PFSK-1 (cell line): ENCODE measurements at regions not wholly inside any gene's neighbourhood (a gene's known extent, or its start where the extent isn't known, plus 50 kb on each side); places are given as distances from the start of the nearest gene placed in this dataset.

Experiments used
- FOXP2 ChIP-seq: optimal IDR thresholded peaks from 2 replicates; pipeline ENCODE3; 2011; ENCODE audit warnings: borderline replicate concordance, control low read depth, inconsistent platforms; ENCODE audit not compliant: insufficient read depth; ENCODE audit errors: extremely low read length, extremely low read depth
- POLR2AphosphoS5 ChIP-seq: IDR thresholded peaks from 2 replicates; pipeline ENCODE4 v1.6.1; 2012; ENCODE audit warnings: low read depth, mild to moderate bottlenecking, control low read depth, low read length, moderate library complexity
- SIN3A ChIP-seq: IDR thresholded peaks from 2 replicates; pipeline ENCODE4 v1.6.1; 2012; ENCODE audit warnings: mild to moderate bottlenecking, low read length, moderate library complexity, borderline replicate concordance; ENCODE audit not compliant: insufficient read depth
- TAF1 ChIP-seq: IDR thresholded peaks from 2 replicates; pipeline ENCODE4 v1.6.1; 2012; ENCODE audit warnings: low read length, control low read depth, borderline replicate concordance; ENCODE audit not compliant: insufficient read depth
- TF ChIP-seq, protein P1 (sequence below), 2 experiments: IDR thresholded peaks; 2 replicates each; pipeline versions ENCODE4 v1.6.1 to v1.8.0; 2011 to 2012; ENCODE audit warnings: low read depth in 2 of 2, low read length in 2 of 2, control low read depth in 1 of 2, inconsistent platforms in 1 of 2, mild to moderate bottlenecking in 1 of 2, moderate library complexity in 1 of 2; ENCODE audit not compliant: insufficient read depth in 1 of 2

DNA sequence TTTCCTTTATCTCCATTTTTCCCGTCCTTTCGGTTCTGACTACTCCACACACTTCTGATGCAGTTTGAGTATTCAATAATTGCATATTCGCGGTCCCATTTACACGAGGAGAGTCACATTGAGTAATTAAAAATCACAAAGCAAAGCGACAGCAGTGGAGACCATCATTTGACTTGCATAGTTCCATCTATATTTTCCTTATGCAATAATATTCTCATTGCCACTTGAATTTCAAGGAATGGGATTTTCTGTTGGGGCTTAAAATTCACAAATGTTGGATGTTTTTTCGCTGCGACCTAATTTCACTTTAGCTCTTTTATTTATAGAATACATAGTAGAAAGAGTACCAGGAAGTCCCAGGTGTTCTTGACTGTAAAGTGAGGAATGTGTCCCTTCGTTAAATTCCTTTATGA lies 186.8 kb downstream of the ZEB2 start:
- TF ChIP-seq FOXP2: no peak
- TF ChIP-seq, protein P1, sequence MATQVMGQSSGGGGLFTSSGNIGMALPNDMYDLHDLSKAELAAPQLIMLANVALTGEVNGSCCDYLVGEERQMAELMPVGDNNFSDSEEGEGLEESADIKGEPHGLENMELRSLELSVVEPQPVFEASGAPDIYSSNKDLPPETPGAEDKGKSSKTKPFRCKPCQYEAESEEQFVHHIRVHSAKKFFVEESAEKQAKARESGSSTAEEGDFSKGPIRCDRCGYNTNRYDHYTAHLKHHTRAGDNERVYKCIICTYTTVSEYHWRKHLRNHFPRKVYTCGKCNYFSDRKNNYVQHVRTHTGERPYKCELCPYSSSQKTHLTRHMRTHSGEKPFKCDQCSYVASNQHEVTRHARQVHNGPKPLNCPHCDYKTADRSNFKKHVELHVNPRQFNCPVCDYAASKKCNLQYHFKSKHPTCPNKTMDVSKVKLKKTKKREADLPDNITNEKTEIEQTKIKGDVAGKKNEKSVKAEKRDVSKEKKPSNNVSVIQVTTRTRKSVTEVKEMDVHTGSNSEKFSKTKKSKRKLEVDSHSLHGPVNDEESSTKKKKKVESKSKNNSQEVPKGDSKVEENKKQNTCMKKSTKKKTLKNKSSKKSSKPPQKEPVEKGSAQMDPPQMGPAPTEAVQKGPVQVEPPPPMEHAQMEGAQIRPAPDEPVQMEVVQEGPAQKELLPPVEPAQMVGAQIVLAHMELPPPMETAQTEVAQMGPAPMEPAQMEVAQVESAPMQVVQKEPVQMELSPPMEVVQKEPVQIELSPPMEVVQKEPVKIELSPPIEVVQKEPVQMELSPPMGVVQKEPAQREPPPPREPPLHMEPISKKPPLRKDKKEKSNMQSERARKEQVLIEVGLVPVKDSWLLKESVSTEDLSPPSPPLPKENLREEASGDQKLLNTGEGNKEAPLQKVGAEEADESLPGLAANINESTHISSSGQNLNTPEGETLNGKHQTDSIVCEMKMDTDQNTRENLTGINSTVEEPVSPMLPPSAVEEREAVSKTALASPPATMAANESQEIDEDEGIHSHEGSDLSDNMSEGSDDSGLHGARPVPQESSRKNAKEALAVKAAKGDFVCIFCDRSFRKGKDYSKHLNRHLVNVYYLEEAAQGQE (IDR thresholded peaks at IDR 0.05; ENCODE audit: insufficient read depth in 1 of 2, low read depth in 2 of 2, low read length in 2 of 2): no peak
- no peak for TF ChIP-seq POLR2AphosphoS5
- no peak for TF ChIP-seq TAF1
- TF ChIP-seq SIN3A: no peak

DNA sequence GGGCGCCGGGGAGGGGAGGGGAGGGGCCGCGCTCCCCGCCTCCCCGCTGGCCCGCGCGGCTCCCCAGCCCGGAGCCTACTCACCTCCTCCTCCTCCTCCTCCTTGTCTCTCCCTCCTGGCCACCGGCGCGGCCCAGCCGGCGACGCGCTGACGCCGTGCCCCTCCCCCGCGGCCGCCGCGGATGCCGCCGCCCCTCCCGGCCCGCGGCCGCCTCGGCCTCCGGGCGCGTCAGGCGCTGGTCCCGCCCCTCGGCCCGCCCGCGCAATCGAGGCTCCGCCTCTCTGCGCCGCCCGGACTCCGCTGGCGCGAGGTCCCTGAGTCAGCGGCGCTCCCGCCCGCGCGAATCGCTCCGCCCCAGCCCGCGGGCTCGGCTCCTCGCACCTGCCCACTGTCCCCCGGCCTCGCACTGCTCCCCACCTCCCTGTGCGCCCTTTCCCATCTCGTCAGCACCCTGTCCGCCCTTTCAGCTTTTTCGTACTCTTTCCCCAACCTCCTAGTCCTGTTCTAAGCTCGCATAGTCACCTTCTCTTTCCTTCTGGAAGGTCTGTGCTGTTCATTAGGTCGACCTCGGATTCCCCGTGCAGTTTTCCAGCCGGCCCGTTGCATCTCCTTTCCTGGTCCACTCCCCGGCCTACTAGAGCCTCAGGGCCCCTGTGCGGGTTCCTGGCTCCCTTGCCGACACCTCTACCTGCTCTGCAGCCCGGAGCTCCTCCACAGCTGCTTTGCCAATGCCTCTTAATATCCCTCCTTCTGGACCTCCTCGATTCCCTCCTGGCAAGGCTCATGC lies 187.4 kb downstream of the ZEB2 start:
- TF ChIP-seq, protein P1 (IDR thresholded peaks at IDR 0.05; ENCODE audit: insufficient read depth in 1 of 2, low read depth in 2 of 2, low read length in 2 of 2): no peak
- peak; percentile 58 for TF ChIP-seq FOXP2
- peak; percentile 71 for TF ChIP-seq POLR2AphosphoS5

DNA sequence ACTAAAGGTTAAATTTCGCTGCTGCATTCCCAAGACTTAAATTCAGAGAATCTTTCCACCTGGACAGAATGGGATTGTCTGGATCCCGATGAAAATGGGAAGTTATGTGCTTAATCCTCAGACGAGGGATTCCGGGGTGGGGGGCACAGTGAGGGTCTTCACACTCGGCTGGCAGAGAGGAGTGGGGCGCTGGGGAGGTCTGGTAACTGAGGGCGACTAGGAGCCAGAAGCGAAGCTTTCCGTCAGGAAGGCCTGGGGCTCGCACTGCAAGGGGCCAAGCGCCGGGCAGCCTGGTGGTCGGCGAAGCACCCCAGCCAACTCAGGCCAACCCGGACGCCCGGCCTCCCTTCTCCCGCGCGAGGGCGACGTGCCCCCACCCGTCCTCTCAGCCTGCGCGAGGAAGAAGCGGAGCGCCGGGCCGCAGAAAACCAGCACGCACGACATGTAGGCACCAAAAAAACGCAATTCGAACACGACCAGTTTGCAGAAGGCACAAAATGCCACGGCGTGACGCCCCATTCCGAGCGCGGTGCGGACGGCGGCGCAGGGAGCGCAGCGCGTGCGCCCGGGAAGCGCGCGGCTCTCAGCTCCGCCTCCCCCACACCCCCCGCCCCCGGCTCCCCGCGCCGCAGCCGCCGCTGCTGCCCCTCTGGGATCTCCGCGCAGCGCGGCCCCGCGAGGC lies 188.1 kb downstream of the ZEB2 start:
- TF ChIP-seq FOXP2: no peak

DNA sequence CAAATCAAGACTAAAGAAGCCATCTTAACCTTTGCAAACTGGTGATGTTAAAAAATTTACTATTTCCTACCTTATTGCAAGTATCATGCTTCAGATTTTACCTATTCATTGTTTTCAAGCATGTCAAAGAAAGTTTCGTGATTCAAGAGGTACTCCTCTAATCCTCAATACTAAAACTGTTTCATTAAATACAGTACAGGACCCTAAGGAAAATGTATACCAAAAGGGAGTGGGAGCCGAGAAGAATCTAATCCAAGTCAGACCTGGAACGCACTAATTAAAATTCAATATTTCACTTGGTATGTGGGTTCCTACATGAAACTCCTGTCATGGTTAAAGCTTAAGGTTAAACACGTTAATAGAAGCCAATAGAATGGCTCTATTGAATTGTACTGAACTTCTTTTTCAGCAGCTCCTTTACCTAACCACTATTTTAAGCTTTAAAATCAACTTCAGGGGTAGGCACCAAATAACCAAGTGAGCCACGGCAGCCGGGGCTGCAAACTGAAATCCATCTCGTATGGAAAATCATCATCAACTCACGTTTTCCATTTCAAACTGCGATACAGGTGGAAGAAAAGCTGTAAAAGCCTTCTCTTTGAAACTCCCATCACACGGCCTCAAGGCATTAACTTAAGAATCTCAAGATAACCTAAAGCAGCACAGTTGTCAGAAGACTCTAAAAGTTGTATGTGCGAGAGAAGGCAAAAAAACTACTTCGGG lies 188.8 kb downstream of the ZEB2 start:
- TF ChIP-seq, protein P1 (IDR thresholded peaks at IDR 0.05; ENCODE audit: insufficient read depth in 1 of 2, low read depth in 2 of 2, low read length in 2 of 2): no peak
- TF ChIP-seq FOXP2 (no peak), SIN3A (no peak), POLR2AphosphoS5 (no peak), TAF1 (no peak)

DNA sequence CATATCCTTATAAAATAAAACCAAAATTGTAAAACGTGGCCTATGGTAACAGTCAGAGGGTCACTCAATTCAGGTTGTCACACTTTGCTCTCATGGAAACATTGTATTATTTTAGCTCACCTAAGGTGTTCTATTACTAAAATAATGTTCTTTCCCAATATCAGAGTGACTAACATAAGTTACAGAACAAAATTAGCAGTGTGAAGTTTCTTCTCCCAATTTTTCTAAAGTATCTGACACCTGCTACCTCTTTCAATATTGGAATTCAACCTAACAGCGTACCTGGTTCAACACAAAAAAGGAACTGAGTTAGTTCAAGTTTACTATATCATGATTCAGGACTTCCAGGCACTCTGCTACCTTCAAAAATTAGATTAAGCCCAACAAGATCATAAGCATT lies 190.4 kb downstream of the ZEB2 start:
- no peak for TF ChIP-seq TAF1
- no peak for TF ChIP-seq FOXP2
- TF ChIP-seq POLR2AphosphoS5: no peak
- TF ChIP-seq, protein P1 (IDR thresholded peaks at IDR 0.05; ENCODE audit: insufficient read depth in 1 of 2, low read depth in 2 of 2, low read length in 2 of 2): no peak
- no peak for TF ChIP-seq SIN3A
